ENCODE measurements at regions not wholly inside any gene's neighbourhood (a gene's known extent, or its start where the extent isn't known, plus 50 kb on each side); places are given as distances from the start of the nearest gene placed in this dataset.

DNA sequence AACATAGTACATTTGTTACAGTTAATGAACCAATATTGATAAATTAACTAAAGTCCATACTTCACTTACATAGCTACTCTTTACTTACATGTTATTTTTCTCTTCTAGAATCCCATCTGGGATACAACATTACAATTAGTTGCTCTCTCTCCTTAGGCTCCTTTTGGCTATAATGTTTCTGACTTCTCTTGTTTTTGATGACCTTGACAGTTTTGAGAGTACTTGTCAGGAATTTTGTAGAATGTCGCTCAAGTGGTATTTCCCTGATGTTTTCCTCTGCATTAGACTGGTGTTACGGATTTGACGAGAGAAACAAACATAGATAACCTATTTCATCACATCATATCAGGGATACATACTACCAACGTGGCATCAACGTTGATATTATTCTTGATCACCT is 925.4 kb upstream of the TMPRSS15 start:
- DNase-seq (ENCODE audit: low read depth in 2 of 3, low spot score in 1 of 3): no peak

DNA sequence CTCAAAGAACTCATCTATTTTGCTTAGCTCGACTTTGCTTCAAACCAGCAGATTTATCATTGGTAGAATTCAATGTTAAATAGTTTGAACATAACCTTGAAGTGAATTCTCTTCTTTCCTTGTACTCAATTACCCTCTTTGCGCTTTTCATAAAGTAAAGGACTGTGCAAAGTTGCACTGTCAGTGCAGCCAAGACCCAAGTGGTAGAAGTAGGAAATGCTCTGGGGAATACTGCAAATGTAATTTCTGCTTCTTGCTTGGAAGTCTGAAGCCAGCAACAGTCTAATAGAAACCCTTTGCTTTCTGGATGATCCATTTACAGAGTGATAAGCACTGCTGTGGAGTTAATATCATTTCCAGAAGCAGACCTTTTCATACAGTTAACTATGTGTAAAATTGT is 936.7 kb upstream of the TMPRSS15 start:
- DNase-seq (ENCODE audit: low read depth in 2 of 3, low spot score in 1 of 3): no peak

DNA sequence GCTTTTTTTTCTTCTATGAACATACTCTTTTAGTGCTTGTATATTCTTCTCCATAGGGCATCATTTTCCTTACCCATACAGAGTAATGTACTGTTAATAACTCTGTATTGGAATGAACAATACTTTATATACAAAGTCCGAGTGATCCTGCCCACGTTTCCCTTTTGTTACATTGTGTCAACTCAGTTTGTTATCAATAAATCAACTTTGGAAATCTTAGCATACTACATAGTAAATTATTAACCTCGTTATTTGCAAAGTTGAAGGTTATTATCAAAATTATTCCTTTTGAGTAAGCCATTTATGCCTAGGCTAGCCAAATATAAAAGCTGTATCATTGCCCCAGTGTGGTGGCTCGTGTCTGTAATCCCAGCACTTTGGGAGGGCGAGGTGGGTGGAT is 937.4 kb upstream of the TMPRSS15 start:
- no peak for DNase-seq (ENCODE audit: low read depth in 2 of 3, low spot score in 1 of 3)

DNA sequence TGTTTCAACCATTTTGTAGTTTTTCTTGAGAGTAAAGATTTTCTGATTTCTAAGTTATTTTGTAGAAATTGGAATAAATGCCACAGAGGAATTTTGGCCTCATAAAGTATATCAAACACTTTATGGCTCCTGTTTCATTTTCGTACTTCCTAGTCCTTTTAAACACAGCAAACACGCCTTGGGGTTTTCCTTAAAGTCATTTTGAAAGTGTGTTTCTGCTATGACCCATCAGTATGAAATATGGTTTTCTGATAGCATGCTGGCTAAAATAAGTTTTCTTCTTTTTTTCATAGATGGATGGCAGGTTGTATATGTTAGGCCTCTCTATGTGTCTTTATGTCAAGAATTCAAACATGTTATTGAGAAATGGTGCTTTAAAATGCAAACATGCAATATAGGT is 940.1 kb upstream of the TMPRSS15 start:
- DNase-seq (ENCODE audit: low read depth in 2 of 3, low spot score in 1 of 3): no peak

DNA sequence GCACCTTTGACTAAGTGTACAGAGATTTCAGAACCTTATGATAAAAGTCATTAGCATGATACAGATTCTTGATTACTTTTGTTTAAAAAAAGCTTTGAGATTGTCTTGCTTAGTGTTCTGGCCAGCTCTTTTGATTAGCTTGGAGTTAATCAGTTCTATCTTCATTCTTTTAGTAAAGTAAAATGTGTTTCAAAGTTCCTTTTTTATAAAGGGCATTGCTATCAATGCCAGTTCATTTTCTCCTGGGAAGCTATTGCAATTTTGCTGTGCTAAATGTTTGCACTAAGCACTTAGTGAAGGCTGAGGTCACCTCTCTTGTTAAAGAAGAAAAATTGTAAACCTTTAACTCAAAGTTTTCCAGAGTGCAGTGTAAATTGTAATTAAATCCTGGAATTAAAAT is 946.7 kb upstream of the TMPRSS15 start:
- no peak for DNase-seq (ENCODE audit: low read depth in 2 of 3, low spot score in 1 of 3)

DNA sequence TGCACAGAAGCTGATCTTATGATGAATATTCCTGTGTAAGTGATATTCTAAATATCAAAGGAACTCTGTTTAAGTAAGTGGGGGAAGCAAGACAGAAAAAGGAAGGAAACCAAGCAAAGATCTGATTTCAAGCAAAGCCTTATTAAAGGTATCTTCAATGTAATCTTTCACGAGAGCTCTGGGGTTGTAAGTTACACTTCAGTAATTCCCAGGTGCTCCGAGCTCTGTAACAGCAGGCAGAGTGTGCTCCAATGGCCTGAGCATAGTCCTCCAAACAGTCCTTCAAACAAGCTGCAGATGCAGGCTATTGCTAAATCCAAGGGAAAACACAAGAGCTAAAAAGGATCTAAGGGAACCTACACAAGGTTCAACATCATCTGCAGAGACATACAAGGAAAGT is 949.7 kb upstream of the TMPRSS15 start:
- DNase-seq (ENCODE audit: low read depth in 2 of 3, low spot score in 1 of 3): no peak

DNA sequence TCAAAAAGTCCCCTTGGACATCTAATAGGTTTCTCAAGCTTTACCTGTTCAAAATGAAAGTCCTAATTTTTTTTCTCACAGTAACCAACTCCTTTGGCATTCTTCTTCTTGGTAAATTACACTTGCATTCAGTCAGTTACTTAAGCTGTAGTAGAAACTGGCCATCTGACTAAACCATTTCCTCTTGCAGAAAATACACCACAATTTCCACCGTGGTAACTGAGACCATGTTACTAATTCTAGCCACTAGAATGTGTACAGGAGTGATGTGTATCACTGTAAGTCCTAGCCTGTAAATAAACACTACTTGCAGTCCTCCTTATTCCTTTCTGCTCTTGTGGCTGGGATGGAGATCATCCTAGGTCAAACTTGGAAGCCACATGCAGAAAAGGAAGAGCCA is 965.4 kb upstream of the TMPRSS15 start:
- no peak for DNase-seq (ENCODE audit: low read depth in 2 of 3, low spot score in 1 of 3)

DNA sequence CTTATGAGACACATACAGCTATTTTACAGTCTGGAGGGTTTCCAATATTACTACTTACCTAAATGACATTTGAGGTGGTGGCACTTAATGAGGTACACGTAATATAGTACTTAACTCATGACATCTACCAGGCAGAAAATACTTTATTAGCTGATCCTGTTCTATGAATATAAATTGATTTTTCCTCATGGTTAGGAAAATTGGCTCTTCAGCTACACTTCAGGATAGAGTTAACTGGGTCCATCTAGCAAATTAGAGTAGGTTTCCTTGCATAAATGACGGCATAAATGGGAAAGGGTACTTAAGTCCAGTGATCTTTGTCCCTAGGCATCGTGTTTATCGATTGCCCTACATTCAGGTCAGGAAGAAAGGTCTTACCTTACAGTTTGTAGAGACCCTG is 988.8 kb upstream of the TMPRSS15 start:
- no peak for DNase-seq (ENCODE audit: low read depth in 2 of 3, low spot score in 1 of 3)

DNA sequence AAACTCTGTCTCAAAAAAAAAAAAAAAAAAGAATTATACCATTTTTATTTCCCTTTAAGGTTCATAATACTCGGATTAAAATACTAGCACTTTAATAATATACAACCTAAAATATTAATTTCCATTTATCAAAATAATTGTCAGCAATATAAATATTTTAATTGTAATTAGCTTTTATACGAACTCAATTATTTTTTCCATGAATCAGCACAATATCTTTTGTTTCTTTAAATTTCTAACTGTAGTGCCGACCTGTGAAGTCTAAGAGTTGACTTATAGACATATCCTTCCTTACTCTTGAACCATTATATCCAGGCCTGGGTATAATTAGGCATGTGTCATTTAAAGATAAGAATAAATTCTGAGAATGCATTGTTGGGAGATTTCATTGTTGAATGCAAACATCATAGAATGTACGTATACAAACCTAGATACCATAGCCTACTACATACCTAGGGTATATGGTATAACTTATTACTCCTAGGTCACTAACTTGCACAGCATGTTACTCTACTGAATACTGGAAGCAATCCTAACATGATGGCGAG is 996.7 kb upstream of the TMPRSS15 start:
- no peak for DNase-seq (ENCODE audit: low read depth in 2 of 3, low spot score in 1 of 3)

DNA sequence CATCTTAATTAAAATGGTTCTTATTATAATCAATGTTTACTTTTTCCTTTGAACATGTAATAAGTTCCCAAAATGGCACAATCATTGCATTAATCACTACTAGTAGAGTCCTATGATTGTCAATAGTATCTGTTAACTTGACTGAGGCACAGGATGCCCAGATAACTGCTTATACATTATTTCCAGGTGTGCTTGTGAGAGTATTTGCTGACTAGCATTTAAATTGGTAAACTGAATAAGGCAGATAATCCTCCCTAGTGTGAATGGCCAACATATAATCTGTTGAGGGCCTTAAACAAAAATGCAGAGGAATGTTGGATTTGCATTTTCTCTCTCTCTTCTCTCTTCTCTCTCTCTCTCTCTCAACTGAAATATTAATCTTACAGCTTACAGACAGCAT is 999.3 kb upstream of the TMPRSS15 start:
- no peak for DNase-seq (ENCODE audit: low read depth in 2 of 3, low spot score in 1 of 3)

DNA sequence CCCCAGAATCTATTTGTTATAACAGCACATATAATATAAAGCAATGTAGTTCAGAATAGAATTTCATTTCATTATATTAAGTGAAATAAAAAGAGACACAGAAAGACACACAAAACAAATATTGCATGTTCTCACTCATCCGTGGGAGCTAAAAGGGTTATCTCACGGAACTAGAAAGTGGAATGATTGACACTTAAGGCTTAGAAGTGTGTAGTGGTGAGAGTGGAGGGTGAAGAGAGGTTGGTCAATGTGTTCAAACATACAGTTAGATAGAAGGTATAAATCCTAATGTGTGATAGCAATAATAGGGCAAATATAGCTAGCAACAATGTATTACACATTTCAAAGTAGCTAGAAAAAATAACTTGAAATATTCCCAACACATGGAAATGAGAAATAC is 1001.7 kb upstream of the TMPRSS15 start:
- DNase-seq (ENCODE audit: low read depth in 2 of 3, low spot score in 1 of 3): no peak

DNA sequence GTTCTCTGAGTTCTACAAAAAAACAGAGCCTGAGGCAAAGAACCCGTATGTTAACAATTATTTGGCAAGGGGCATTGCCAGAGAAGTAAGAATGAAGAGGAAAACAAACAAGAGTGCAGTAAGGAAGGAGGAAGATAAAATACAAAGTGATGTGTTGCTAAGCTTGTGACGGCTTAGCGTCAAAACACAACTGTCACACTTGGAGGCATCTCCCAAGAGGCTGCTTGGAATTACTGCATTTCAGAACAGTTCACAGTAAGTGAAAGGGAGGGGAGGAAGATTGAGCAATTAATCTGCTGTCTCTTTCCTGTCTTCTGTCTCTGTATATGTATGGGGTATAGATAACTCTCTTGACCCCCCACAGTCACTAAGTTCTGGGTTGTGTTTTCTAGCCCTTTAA is 1017.0 kb upstream of the TMPRSS15 start:
- no peak for DNase-seq (ENCODE audit: low read depth in 2 of 3, low spot score in 1 of 3)

DNA sequence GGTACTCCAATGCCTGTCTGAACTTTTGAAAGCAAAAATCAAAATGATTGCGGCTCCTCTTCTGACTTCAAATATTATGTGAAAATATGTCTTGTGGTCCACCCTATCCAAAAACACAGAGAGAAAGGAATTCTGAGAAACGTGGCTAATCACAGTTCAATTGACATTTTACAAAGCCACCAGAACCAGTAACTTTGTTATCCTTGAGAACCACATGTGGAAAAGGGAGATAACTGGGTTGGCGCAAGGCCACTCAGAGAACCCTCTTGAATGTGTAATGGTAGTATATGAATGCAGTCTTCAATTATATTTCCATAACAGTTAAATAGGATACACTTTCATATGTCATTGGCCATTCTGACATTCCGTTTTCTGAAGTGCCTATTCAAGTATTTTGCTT is 1030.0 kb upstream of the TMPRSS15 start:
- DNase-seq (ENCODE audit: low read depth in 2 of 3, low spot score in 1 of 3): no peak

DNA sequence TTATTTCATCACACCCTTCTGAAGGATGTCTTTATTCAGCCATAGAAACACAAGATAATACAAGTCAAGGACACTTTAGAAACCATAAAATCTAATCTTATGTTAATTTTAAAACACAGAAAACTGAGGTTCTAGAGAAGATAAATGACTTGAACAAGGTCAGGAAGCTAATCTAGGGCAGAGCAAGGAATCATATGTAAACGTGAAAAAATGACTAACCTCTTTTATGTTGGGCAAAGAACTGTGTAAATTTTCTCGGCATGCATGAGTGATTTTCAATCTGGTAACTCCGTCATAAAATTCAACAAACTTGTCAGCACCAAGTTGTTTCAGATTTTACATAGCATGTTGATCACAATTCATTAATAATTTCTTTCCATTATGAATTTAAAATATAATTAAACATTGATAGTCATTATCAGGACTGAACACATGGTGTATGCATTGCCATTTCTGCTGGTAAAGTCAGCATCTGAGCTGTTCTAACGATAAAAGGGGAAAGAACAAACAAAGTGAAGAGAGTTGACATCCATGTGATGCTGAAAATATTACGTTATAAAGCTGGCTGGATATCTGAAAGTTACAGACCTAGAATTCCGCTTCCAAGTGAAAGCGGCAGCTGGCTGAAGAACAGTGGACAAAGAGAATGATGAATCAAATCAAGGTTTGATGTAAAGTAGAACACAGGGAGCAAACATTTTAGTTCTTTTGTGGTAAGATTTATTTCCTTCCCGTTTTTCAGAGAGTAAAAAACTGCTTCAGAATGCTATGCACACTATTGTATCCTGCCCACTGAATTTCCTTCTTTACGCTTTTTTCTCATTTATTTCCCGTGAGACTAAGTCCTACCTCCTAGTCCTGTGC is 1037.4 kb upstream of the TMPRSS15 start:
- no peak for DNase-seq (ENCODE audit: low read depth in 2 of 3, low spot score in 1 of 3)

DNA sequence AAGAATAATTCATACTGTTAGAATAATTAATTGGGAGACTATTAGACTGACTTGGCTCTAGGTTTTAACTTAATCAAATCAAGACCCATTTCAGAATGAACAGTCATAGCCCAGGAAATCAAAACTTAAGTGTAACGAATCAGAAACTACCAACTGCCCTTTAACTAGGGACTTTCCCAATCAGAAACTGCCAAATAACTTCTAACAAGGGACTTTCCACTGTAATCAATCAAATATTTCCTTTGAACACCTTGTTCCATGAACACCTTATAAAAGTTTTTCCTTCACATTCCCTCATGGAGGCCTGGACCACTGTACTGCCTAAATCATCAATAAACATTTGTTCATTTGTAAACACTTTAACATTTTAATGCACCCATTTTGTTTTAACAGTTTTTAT is 1054.7 kb upstream of the TMPRSS15 start:
- no peak for DNase-seq (ENCODE audit: low read depth in 2 of 3, low spot score in 1 of 3)

DNA sequence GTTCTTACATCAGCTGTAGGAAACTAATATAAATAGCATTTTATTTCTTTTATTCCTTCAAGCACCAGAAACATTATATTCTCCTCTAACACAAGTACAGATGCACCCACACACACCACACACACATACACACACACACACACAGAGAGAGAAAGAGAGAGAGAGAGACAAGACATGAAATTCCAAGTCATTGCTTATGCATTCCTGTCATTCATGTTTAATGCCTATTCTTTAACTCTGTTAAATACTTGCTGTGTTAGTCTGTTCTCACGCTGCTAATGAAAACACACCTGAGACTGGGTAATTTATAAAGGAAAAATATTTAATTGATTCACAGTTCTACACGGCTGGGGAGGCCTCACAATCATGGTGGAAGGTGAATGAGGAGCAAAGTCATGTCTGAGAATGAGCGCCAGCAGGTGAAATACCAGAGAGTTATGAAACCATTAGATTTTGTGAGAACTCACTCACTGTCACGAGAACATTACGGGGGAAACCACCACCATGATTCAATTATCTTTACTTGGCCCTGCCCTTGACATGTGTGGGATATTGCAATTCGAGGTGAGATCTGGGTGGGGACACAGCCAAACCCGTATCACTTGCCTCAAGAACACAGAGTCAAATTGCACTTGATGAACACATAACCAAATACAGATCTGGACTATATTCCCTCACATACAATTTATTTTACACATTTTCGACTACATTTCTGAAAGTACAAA is 1058.1 kb upstream of the TMPRSS15 start:
- no peak for DNase-seq (ENCODE audit: low read depth in 2 of 3, low spot score in 1 of 3)

DNA sequence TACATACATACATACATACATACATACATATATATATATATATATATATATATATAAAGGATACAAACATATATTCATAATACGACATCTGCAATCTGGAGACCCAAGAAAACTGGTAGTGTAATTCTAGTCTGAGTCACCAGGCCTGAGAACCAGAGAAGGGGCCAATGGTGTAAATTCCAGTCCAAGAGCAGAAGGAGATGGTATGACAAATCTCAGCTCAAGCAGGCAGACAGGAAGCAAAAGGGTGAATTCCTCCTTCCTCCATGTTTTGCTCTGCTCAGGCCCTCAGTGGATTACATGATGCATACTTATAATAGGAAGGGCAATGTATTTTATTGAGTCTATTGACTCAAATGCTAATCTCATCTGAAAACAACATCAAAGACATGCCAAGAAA is 1060.4 kb upstream of the TMPRSS15 start:
- no peak for DNase-seq (ENCODE audit: low read depth in 2 of 3, low spot score in 1 of 3)

DNA sequence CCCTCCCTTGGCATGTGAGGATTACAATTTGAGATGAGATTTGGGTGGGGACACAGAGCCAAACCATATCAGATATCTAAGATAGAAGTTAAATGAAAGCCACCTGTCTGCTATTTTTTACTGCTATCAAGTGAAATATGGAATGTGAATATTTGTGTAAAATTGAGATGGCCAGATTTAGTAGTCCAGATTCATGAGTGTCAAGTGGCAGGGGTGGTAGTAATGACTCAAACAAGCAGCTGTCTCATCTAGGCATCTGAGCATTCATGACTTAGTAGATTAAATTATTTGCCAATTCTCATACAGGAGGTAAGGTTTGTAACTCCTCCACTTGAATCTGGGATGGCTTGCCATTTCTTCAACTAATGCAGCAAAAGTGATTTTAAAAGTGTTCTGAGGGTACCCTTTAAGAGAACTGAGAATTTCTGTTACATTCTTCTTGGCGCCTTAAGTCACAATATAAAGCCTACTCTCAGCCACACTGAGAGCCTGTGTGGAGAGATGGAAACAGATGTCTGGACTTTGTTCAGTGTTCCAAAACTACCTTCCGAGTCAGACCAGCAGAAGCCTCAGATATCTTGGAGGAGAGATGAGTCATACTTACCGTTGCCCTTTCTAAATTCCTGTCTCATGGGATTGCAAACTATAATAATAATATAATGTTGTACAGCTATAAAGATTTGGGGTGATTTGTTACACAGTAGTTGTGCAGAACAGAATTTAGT is 1065.6 kb upstream of the TMPRSS15 start:
- DNase-seq (ENCODE audit: low read depth in 2 of 3, low spot score in 1 of 3): no peak

DNA sequence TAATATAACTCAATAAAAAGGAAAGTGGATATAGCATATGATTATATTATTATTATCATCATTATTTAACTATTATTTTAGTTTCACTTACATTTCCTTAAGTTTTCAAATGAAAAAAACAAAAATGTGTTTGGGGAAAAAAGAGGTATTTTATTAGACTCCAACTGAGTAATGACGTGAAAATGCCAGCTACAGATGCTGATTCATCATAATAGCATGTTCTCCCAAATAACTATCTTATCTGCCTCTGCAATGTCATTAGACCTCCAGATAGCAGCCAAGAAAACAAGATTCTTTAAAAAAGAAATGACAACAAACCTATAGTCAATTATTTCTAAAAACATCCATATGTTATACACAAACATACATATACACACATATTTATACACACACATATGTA is 1071.9 kb upstream of the TMPRSS15 start:
- DNase-seq (ENCODE audit: low read depth in 2 of 3, low spot score in 1 of 3): no peak

DNA sequence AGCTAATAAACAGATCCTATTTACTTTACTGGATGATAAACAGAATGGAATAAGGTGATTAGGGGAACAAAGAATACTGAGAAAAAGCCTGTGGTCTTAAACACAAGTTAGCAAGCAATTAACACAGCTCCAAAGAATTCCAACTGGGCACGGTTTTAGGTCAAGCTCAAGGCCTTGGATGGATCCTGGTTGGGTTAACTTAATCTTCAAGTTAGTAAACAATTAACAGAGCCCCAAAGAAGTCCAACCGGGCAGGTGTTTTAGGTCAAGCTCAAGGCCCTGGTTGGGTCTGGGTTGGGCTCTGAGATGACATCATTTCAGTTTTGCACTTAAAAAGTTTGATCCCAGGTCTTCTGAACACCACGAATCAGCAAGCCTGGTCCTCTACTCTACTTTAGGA is 1086.3 kb upstream of the TMPRSS15 start:
- DNase-seq (ENCODE audit: low read depth in 2 of 3, low spot score in 1 of 3): no peak

DNA sequence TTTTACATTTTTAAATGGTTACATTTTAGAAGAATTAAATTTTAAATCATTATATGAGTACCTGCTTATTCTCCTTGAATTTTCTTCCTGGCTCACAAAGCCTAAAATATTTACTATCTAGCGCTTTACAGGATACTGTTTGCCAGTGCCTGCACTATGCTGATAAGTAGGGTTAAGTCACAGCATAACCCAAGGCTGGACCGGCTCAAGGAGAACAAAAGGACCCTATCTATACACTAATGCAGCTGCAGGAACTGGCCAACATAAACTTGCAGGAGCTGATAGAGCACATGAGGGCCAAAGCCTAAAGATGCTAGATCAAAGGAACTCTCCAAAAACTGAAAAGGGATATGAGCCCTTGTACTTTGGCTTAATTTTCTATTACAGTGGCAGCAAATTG is 1086.9 kb upstream of the TMPRSS15 start:
- DNase-seq (ENCODE audit: low read depth in 2 of 3, low spot score in 1 of 3): no peak
